OCI-LY7 (cell line): ENCODE measurements at regions not wholly inside any gene's neighbourhood (a gene's known extent, or its start where the extent isn't known, plus 50 kb on each side); places are given as distances from the start of the nearest gene placed in this dataset.
"Not testable (repeated sequence)": the region's sequence is repeated elsewhere in the genome, so short reads cannot be mapped to it uniquely, and the experiment has no call there.

Source experiments
- BruUV-seq: library from RNA; stranded (reverse); fragments of 400-500 nt; replicated peaks from 2 replicates; lab custom pipeline; 2021; lab: Mats Ljungman, UMichigan
- CTCF ChIA-PET: fragments of 300-600 bp; sonication (Branson Sonifier 250); formaldehyde crosslinking; loops from one replicate; lab custom pipeline; 2022; ENCODE audit warnings: antibody characterized with exemption; ENCODE audit not compliant: unreplicated experiment; lab: Charles Lee
- POLR2A ChIA-PET: fragments of 300-600 bp; sonication (Branson Sonifier 250); formaldehyde crosslinking; loops from one replicate; lab custom pipeline; 2022; ENCODE audit warnings: antibody characterized with exemption; lab: Charles Lee
- DNase-seq: peaks from one replicate; pipeline ENCODE4 v3.0.0-alpha.2; 2015; ENCODE audit warnings: low spot score
- H2AFZ ChIP-seq: fragments of 200-600 bp; sonication (generic), shearing (Covaris generic); 2 replicates; pipeline ENCODE4 v1.6.1; 2014; ENCODE audit warnings: mild to moderate bottlenecking, antibody characterized with exemption, low read length, moderate library complexity
- H3K27ac ChIP-seq: fragments of 200-600 bp; sonication (generic); 2 replicates; pipeline ENCODE4 v1.5.1; 2014; ENCODE audit warnings: mixed run types, low read depth, mild to moderate bottlenecking, moderate library complexity, low read length, inconsistent platforms; ENCODE audit not compliant: poor library complexity, severe bottlenecking
- H3K36me3 ChIP-seq: fragments of 200-600 bp; sonication (generic); 2 replicates; pipeline ENCODE4 v1.6.1; 2014; ENCODE audit warnings: mild to moderate bottlenecking, antibody characterized with exemption, low read length, moderate library complexity, mixed read lengths; ENCODE audit not compliant: insufficient read depth
- H3K4me1 ChIP-seq: fragments of 200-600 bp; sonication (generic); 2 replicates; pipeline ENCODE4 v1.5.1; 2014; ENCODE audit warnings: mild to moderate bottlenecking, low read length; ENCODE audit not compliant: insufficient read depth, poor library complexity, severe bottlenecking
- H3K4me2 ChIP-seq: fragments of 200-600 bp; sonication (generic); 2 replicates; pipeline ENCODE4 v1.6.1; 2014; ENCODE audit warnings: mild to moderate bottlenecking, low read length
- H3K4me3 ChIP-seq: fragments of 200-600 bp; sonication (generic); 2 replicates; pipeline ENCODE4 v1.5.1; 2014; ENCODE audit warnings: mild to moderate bottlenecking, low read depth, low read length; ENCODE audit not compliant: poor library complexity, severe bottlenecking
- H3K79me2 ChIP-seq: fragments of 200-600 bp; sonication (generic); 2 replicates; pipeline ENCODE4 v1.6.1; 2016; ENCODE audit warnings: low read depth, mild to moderate bottlenecking, low read length, moderate library complexity, mixed read lengths; ENCODE audit not compliant: insufficient read depth
- H3K9me2 ChIP-seq: fragments of 200-600 bp; sonication (generic); 2 replicates; pipeline ENCODE4 v1.6.1; 2016; ENCODE audit warnings: mild to moderate bottlenecking, low read length, mixed read lengths; ENCODE audit not compliant: insufficient read depth
- H3K9me3 ChIP-seq: fragments of 200-600 bp; sonication (generic); 2 replicates; pipeline ENCODE4 v1.6.1; 2014; ENCODE audit warnings: mild to moderate bottlenecking, mixed run types, low read length, mixed read lengths
- H4K20me1 ChIP-seq: fragments of 200-600 bp; sonication (generic); 2 replicates; pipeline ENCODE4 v1.6.1; 2014; ENCODE audit warnings: mild to moderate bottlenecking, antibody characterized with exemption, low read length, moderate library complexity, mixed read lengths; ENCODE audit not compliant: insufficient read depth
- EZH2phosphoT487 ChIP-seq: fragments of 200-600 bp; sonication (generic); IDR thresholded peaks from 2 replicates; pipeline ENCODE4 v1.6.1; 2018; ENCODE audit warnings: low read depth, borderline replicate concordance, mild to moderate bottlenecking, mixed run types, antibody characterized with exemption, low read length, moderate library complexity, mixed read lengths
- intact Hi-C: fragments of 100-400 bp; cut with micrococcal nuclease; formaldehyde crosslinking; loops from one replicate; pipeline ENCODE4 v1.10.0; 2022; ENCODE audit not compliant: unreplicated experiment
- TF ChIP-seq, protein P1 (sequence below): fragments of 200-600 bp; sonication (generic); conservative IDR thresholded peaks from 2 replicates; pipeline ENCODE4 v1.5.1; 2014; ENCODE audit warnings: mild to moderate bottlenecking, antibody characterized with exemption, low read length, moderate library complexity, mixed read lengths

GRCh38 chr7:16261654-16262053 lies 159.7 kb downstream of the CRPPA start:
- H3K4me3 ChIP-seq = no peak overlapping the region
- intact Hi-C loops = no loop called here
- CTCF ChIA-PET = no interaction called here
- H3K36me3 ChIP-seq = no peaks in the 10 kb centered on the region
- BruUV-seq = no TSS peak
- H2AFZ ChIP-seq = no peak overlapping the region
- POLR2A ChIA-PET = no interaction called here
- no peaks in the 10 kb centered on the region for H3K4me1 ChIP-seq
- H3K4me2 ChIP-seq = no peak overlapping the region
- TF ChIP-seq EZH2phosphoT487 = no peak
- TF ChIP-seq, protein P1, sequence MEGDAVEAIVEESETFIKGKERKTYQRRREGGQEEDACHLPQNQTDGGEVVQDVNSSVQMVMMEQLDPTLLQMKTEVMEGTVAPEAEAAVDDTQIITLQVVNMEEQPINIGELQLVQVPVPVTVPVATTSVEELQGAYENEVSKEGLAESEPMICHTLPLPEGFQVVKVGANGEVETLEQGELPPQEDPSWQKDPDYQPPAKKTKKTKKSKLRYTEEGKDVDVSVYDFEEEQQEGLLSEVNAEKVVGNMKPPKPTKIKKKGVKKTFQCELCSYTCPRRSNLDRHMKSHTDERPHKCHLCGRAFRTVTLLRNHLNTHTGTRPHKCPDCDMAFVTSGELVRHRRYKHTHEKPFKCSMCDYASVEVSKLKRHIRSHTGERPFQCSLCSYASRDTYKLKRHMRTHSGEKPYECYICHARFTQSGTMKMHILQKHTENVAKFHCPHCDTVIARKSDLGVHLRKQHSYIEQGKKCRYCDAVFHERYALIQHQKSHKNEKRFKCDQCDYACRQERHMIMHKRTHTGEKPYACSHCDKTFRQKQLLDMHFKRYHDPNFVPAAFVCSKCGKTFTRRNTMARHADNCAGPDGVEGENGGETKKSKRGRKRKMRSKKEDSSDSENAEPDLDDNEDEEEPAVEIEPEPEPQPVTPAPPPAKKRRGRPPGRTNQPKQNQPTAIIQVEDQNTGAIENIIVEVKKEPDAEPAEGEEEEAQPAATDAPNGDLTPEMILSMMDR = no peak
- no peaks in the 10 kb centered on the region for H4K20me1 ChIP-seq
- no peaks in the 10 kb centered on the region for H3K9me2 ChIP-seq
- H3K9me3 ChIP-seq = no peaks in the 10 kb centered on the region
- no peak for DNase-seq
- H3K79me2 ChIP-seq = no peaks in the 10 kb centered on the region
- no peak overlapping the region for H3K27ac ChIP-seq

DNA sequence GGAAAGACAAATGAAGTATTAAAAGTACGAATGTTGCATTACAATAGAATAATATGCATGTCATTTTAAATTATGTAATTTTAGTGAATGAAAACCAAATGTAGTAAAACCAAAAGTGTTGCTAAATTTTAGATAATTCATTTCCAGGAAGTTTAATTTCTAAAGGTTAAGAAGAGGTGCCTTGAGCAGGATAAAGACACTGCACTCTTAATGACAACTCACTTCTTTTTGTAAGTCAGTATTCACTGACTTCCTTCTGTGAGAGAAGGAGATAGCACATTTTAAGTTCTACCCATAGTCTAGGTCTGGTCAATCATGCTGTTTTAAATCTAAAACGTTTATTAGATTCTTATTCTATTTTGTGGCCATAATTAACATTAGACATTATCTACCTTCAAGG lies 160.2 kb downstream of the CRPPA start:
- H3K36me3 ChIP-seq = no peaks in the 10 kb centered on the region
- intact Hi-C loops = no loop called here
- BruUV-seq = no TSS peak
- no peaks in the 10 kb centered on the region for H3K79me2 ChIP-seq
- CTCF ChIA-PET = no interaction called here
- H3K4me1 ChIP-seq = no peaks in the 10 kb centered on the region
- no peak overlapping the region for H3K4me3 ChIP-seq
- no peak for TF ChIP-seq EZH2phosphoT487
- H3K4me2 ChIP-seq = no peak overlapping the region
- no peaks in the 10 kb centered on the region for H3K9me2 ChIP-seq
- no peak overlapping the region for H3K27ac ChIP-seq
- POLR2A ChIA-PET = no interaction called here
- no peaks in the 10 kb centered on the region for H3K9me3 ChIP-seq
- DNase-seq = no peak
- no peaks in the 10 kb centered on the region for H4K20me1 ChIP-seq
- H2AFZ ChIP-seq = no peak overlapping the region

GRCh38 chr7:16260236-16260728 lies 161.1 kb downstream of the CRPPA start:
- no TSS peak for BruUV-seq
- H3K4me1 ChIP-seq = no peaks in the 10 kb centered on the region
- CTCF ChIA-PET = no interaction called here
- no peak overlapping the region for H2AFZ ChIP-seq
- H3K9me3 ChIP-seq = no peaks in the 10 kb centered on the region
- TF ChIP-seq, protein P1 = no peak
- no peak for TF ChIP-seq EZH2phosphoT487
- H4K20me1 ChIP-seq = no peaks in the 10 kb centered on the region
- no peaks in the 10 kb centered on the region for H3K9me2 ChIP-seq
- H3K4me2 ChIP-seq = no peak overlapping the region
- DNase-seq = no peak
- POLR2A ChIA-PET = interaction anchor here (0.5 kb wide), 1 partner anchor 1182 kb away, joined by 4 read pairs; no protein-coding TSS in a partner anchor
- no peaks in the 10 kb centered on the region for H3K36me3 ChIP-seq
- intact Hi-C loops = no loop called here
- no peak overlapping the region for H3K4me3 ChIP-seq
- H3K79me2 ChIP-seq = no peaks in the 10 kb centered on the region
- H3K27ac ChIP-seq = no peak overlapping the region

DNA sequence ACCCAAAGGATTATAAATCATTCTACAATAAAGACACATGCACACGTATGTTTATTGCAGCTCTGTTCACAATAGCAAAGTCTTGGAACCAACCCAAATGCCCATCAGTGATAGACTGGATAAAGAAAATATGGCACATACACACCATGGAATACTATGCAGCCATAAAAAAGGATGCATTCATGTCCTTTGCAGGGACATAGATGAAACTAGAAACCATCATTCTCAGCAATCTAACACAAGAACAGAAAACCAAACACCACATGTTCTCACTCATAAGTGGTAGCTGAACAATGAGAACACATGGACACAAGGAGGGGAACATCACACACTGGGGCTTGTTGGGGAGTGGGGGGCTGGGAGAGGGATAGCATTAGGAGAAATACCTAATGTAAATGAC lies 164.9 kb downstream of the CRPPA start:
- CTCF ChIA-PET, H3K4me2 ChIP-seq, H3K9me3 ChIP-seq, H2AFZ ChIP-seq, intact Hi-C loops, H4K20me1 ChIP-seq, H3K79me2 ChIP-seq, H3K27ac ChIP-seq, POLR2A ChIA-PET, H3K36me3 ChIP-seq, DNase-seq, BruUV-seq, H3K9me2 ChIP-seq, H3K4me3 ChIP-seq, H3K4me1 ChIP-seq: not testable (repeated sequence)

GRCh38 chr7:16255952-16256351 lies 165.4 kb downstream of the CRPPA start:
- POLR2A ChIA-PET, H3K27ac ChIP-seq, H3K9me2 ChIP-seq, H3K9me3 ChIP-seq, H2AFZ ChIP-seq, H3K4me3 ChIP-seq, BruUV-seq, H4K20me1 ChIP-seq, H3K36me3 ChIP-seq, DNase-seq, H3K4me2 ChIP-seq, intact Hi-C loops, H3K79me2 ChIP-seq, H3K4me1 ChIP-seq, CTCF ChIA-PET: not testable (repeated sequence)
